ENCODE measurements at regions not wholly inside any gene's neighbourhood (a gene's known extent, or its start where the extent isn't known, plus 50 kb on each side); places are given as distances from the start of the nearest gene placed in this dataset.

DNA sequence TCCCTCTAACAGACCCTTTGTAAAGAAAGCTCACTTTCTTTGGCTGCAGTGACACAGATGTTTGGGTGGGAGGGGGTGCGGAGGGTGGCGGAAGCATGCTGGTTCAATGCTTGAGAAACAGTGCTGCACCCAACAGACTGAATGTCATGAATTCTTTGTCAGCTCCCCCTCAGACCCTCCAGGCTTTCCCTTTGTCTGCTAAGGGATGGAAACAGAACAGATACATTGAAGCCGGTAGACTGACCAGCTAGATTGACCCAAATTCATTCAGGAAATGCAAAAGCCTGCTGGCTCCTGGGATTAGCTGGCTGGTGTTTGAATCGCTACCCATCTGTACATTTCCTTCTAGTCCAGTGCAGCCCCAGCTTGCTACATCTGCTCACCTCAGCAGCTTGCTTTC is 90.8 kb upstream of the PAK3 start:
- H3K4me1 ChIP-seq, result no peaks in the 10 kb centered on the region
- 64 to 78% (median 67%) methylated on average over 4 of the region's 4 CpGs for WGBS, 4 donors

DNA sequence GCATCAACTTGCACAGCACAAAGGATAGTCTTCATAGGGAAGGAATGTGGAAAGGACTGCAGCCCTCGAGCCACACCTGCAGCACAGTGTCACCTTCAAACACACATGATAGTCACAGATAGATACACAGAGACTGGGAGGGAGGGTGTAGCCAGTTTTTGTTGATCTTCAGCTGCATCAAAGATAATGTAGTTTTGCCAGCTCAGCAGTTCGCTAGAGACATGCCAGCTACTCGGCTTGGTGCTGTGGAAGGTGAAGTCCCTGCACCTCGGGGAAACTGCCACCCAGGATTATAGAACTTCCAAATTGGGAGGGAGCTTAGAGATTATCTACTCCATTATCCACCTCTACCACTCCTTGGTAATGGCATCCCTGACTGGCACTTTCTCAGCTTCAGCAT is 92.9 kb upstream of the PAK3 start:
- Histone ChIP-seq H3K4me3 (no peak overlapping the region), H3K36me3 (no peaks in the 10 kb centered on the region), H3K9me3 (no peaks in the 10 kb centered on the region), H3K27ac (no peak overlapping the region), H3K27me3 (peaks cover 0 to 33% (median 0%) of the 10 kb centered on the region in 9 donors), H3K4me1 (no peaks in the 10 kb centered on the region)
- no peak for DNase-seq
- TF ChIP-seq POLR2A (IDR thresholded peaks at IDR 0.05), result no peak
- TF ChIP-seq, protein P1, sequence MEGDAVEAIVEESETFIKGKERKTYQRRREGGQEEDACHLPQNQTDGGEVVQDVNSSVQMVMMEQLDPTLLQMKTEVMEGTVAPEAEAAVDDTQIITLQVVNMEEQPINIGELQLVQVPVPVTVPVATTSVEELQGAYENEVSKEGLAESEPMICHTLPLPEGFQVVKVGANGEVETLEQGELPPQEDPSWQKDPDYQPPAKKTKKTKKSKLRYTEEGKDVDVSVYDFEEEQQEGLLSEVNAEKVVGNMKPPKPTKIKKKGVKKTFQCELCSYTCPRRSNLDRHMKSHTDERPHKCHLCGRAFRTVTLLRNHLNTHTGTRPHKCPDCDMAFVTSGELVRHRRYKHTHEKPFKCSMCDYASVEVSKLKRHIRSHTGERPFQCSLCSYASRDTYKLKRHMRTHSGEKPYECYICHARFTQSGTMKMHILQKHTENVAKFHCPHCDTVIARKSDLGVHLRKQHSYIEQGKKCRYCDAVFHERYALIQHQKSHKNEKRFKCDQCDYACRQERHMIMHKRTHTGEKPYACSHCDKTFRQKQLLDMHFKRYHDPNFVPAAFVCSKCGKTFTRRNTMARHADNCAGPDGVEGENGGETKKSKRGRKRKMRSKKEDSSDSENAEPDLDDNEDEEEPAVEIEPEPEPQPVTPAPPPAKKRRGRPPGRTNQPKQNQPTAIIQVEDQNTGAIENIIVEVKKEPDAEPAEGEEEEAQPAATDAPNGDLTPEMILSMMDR (IDR thresholded peaks at IDR 0.05), result no peak
- no peak for ATAC-seq
- whole genome bisulfite sequencing, 4 donors, result 49 to 67% (median 59%) methylated on average over 4 of the region's 4 CpGs
- intact Hi-C loops (cut with DNase I), result no loop called here

More for the DNA sequence above, 90.8 kb upstream of the PAK3 start:
- DNase-seq, result no peak
- Histone ChIP-seq H3K9me3 (no peaks in the 10 kb centered on the region), H3K36me3 (no peaks in the 10 kb centered on the region), H3K4me3 (no peak overlapping the region), H3K27ac (no peak overlapping the region), H3K27me3 (peaks cover 0 to 29% (median 0%) of the 10 kb centered on the region in 9 donors)
- intact Hi-C loops (cut with DNase I), result no loop called here
- no peak for ATAC-seq
- no peak for TF ChIP-seq POLR2A (IDR thresholded peaks at IDR 0.05)
- TF ChIP-seq, protein P1 (IDR thresholded peaks at IDR 0.05), result no peak

DNA sequence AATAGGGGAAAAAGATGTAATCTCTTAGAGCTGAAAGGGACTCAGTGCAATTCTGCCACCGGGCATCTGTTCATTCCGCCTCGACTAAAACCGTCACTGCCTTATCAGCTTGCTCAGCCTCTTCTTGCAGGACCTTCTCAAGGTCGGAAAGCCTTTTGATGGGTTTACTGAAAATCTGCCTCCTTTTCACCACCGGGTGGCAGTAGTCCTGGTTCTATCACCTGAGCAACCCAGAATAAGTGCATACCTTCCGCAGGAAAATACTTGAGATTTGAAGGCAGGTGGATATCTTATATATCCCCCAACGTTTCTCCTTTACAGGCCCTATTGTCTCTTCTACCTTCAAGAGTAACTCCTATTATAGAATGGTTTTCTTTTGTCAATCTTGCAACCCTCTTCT is 103.4 kb upstream of the PAK3 start:
- 4 to 11% (median 8%) methylated on average over 8 of the region's 8 CpGs for WGBS, 4 donors
- intact Hi-C loops (cut with DNase I), result no loop called here
- Histone ChIP-seq H3K27me3 (peaks cover 0 to 10% (median 0%) of the 10 kb centered on the region in 9 donors), H3K27ac (no peak overlapping the region), H3K4me1 (no peaks in the 10 kb centered on the region), H3K4me3 (no peak overlapping the region), H3K36me3 (no peaks in the 10 kb centered on the region), H3K9me3 (no peaks in the 10 kb centered on the region)
- DNase-seq (no peak), ATAC-seq (no peak)
- no peak for TF ChIP-seq POLR2A (IDR thresholded peaks at IDR 0.05)
- TF ChIP-seq, protein P1 (IDR thresholded peaks at IDR 0.05), result peak in 6 of 12 donors; percentile 15 to 38 (median 26)

DNA sequence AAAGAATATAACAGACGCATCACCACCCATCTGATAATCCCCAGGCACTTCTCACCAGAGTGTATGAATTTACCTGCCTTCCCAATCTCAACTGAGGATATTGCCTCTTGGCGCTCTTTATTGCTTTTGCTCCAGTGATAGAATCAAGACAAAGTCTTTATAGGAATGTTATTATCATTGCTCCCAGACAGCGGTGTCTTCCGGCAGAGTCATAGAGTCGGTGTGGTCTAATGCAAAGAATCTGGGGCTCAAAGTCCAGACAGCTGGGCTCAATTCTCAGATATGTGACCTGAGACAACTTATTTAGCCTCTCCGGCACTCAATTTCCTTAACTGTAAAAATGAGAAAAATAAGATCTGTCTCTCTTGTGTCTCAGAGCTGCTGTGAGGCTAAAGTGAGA is 106.1 kb upstream of the PAK3 start:
- no peak for DNase-seq
- 78 to 80% (median 79%) methylated on average over 6 of the region's 6 CpGs for WGBS, 4 donors
- intact Hi-C loops (cut with DNase I), result loop anchor here in 1 of 10 donors (10.0 kb wide), 1 partner anchor 255 kb away; no protein-coding TSS in a partner anchor
- Histone ChIP-seq H3K36me3 (no peaks in the 10 kb centered on the region), H3K4me3 (no peak overlapping the region), H3K27me3 (peaks cover 0 to 22% (median 0%) of the 10 kb centered on the region in 9 donors), H3K9me3 (no peaks in the 10 kb centered on the region), H3K4me1 (no peaks in the 10 kb centered on the region), H3K27ac (no peak overlapping the region)
- ATAC-seq, result no peak
- no peak for TF ChIP-seq POLR2A (IDR thresholded peaks at IDR 0.05)
- TF ChIP-seq, protein P1 (IDR thresholded peaks at IDR 0.05), result no peak
